Karpas-422 (cell line): ENCODE measurements at regions not wholly inside any gene's neighbourhood (a gene's known extent, or its start where the extent isn't known, plus 50 kb on each side); places are given as distances from the start of the nearest gene placed in this dataset.
"Not testable (repeated sequence)": the region's sequence is repeated elsewhere in the genome, so short reads cannot be mapped to it uniquely, and the experiment has no call there.

Experiments
- DNase-seq: peaks from one replicate; pipeline ENCODE4 v3.0.0-alpha.2; 2015
- H2AFZ ChIP-seq: fragments of 200-600 bp; sonication (generic); 2 replicates; pipeline ENCODE4 v1.6.1; 2014; ENCODE audit warnings: antibody characterized with exemption, low read length, mixed read lengths
- H3K27ac ChIP-seq: fragments of 200-600 bp; sonication (generic); 2 replicates; pipeline ENCODE4 v1.5.1; 2014; ENCODE audit warnings: mild to moderate bottlenecking, low read length, moderate library complexity
- H3K27me3 ChIP-seq: fragments of 200-600 bp; sonication (generic); 2 replicates; pipeline ENCODE4 v1.6.1; 2014; ENCODE audit warnings: low read length, mixed read lengths
- H3K36me3 ChIP-seq: fragments of 200-600 bp; sonication (generic); 2 replicates; pipeline ENCODE4 v1.6.1; 2014; ENCODE audit warnings: low read length, mixed read lengths; ENCODE audit not compliant: insufficient read depth
- H3K4me1 ChIP-seq: fragments of 200-600 bp; sonication (generic); 2 replicates; pipeline ENCODE4 v1.6.1; 2014; ENCODE audit warnings: mild to moderate bottlenecking, low read length, mixed read lengths
- H3K4me2 ChIP-seq: fragments of 200-600 bp; sonication (generic); 2 replicates; pipeline ENCODE4 v1.6.1; 2014; ENCODE audit warnings: low read length, low read depth, mild to moderate bottlenecking; ENCODE audit not compliant: poor library complexity, severe bottlenecking
- H3K4me3 ChIP-seq: fragments of 200-600 bp; sonication (generic); 2 replicates; pipeline ENCODE4 v1.5.1; 2014; ENCODE audit warnings: mild to moderate bottlenecking, antibody characterized with exemption, low read length, mixed read lengths
- H3K79me2 ChIP-seq: fragments of 200-600 bp; sonication (generic); 2 replicates; pipeline ENCODE4 v1.6.1; 2014; ENCODE audit warnings: mild to moderate bottlenecking, low read length, mixed read lengths
- H3K9ac ChIP-seq: fragments of 200-600 bp; sonication (generic); 2 replicates; pipeline ENCODE4 v1.6.0; 2014; ENCODE audit warnings: low read length
- H3K9me2 ChIP-seq: fragments of 200-600 bp; sonication (generic), shearing (Covaris generic); replicated peaks from 2 replicates; pipeline ENCODE4 v1.6.0; 2014; ENCODE audit warnings: mild to moderate bottlenecking, low read length, moderate library complexity; ENCODE audit not compliant: insufficient read depth
- H3K9me3 ChIP-seq: fragments of 300-700, 200-600 bp; sonication (generic); 2 replicates; pipeline ENCODE4 v1.6.1; 2014; ENCODE audit warnings: low read length, mixed read lengths
- H4K20me1 ChIP-seq: fragments of 200-600 bp; sonication (generic); 2 replicates; pipeline ENCODE4 v1.6.1; 2014; ENCODE audit warnings: mild to moderate bottlenecking, antibody characterized with exemption, low read length, low read depth; ENCODE audit not compliant: insufficient read depth

DNA sequence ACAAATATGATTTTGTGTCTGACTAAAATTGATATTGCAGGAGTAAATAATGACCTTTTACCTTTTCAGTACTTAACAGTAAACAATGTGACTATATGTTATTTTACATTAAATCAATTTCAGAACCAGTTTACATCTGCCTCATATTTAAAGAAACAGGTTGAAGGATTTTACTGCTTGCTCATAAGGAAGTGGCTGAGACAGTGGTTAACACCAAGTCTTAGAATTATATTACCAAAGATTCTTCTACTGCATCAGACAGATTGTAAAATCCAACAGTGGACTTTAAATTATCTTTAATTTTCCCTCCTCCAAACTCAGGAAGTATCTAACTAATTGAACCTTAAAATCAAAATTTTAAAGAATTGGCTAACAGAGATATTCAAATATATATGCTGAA is 1929.9 kb downstream of the PCDH9 start:
- Histone ChIP-seq H3K9me3 (0 out of 2 replicates have a peak, but pooled peaks cover 4% of the 10 kb centered on the region), H2AFZ (no peak overlapping the region), H3K9me2 (no peaks in the 10 kb centered on the region), H3K27me3 (no peaks in the 10 kb centered on the region), H4K20me1 (no peaks in the 10 kb centered on the region), H3K27ac (no peak overlapping the region), H3K4me3 (no peak overlapping the region), H3K4me1 (no peaks in the 10 kb centered on the region), H3K9ac (no peak overlapping the region), H3K36me3 (no peaks in the 10 kb centered on the region), H3K4me2 (no peak overlapping the region), H3K79me2 (no peaks in the 10 kb centered on the region)
- no peak for DNase-seq

DNA sequence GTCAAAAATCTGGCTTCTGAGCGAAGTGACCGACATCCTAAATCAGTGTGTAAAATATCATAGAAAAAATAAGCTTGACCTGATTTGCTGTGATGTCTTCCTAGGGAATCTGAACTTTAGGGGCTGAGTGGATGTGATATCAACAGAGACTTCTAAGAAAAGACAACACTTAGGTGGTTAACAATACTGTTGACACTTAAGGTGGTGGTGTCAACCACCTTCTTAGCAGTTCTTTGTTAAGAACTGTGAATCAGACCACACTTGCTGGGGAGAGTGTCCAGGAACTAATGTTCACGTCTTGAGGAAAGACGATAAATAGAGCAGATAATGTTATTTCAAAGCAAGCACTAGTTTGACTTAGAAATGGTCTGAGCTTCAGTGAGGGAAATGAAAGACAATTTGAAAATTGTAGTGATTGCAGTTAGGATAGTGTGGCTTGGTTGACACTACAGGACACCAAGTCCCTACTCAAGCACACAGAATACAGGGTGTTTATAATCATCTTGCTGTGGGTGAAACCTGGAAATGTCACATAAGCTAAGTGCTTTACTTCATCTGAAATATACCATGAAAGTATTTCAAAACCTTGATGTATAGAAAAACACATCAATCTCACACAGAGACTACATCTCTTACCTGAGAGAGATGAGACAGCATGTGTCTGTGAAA is 1936.5 kb downstream of the PCDH9 start:
- Histone ChIP-seq H3K4me3 (no peak overlapping the region), H3K36me3 (no peaks in the 10 kb centered on the region), H3K4me1 (no peaks in the 10 kb centered on the region), H2AFZ (no peak overlapping the region; the same call in 1 of the 2 replicates), H3K27me3 (no peaks in the 10 kb centered on the region), H3K27ac (no peak overlapping the region), H3K9me2 (no peaks in the 10 kb centered on the region), H3K9ac (no peak overlapping the region), H3K79me2 (no peaks in the 10 kb centered on the region), H3K4me2 (no peak overlapping the region), H4K20me1 (no peaks in the 10 kb centered on the region), H3K9me3 (0 out of 2 replicates have a peak, but pooled peaks cover 4% of the 10 kb centered on the region)
- no peak for DNase-seq

DNA sequence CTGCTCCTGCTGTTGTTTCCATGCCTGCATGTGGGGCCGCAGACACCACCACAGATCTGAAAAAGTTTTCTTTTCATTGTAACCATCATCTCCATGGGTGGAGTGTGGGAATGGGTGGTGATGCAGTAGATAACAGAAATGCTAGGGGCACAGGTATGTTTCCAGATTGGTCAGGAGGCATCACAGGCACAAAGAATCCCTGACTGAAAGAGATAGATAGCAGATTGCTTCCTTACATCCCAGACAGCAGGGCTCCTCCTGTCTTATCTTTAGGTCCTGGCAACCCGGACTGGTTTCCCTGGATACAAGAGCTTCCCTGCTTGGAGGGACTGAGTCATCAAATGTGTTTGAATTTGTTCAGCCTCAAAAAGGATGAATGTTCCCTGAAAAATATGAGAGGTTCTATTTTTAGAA is 1937.6 kb downstream of the PCDH9 start:
- no peaks in the 10 kb centered on the region for H3K79me2 ChIP-seq
- no peaks in the 10 kb centered on the region for H3K36me3 ChIP-seq
- no peak overlapping the region for H3K4me3 ChIP-seq
- H4K20me1 ChIP-seq: no peaks in the 10 kb centered on the region
- H3K4me2 ChIP-seq: no peak overlapping the region
- H2AFZ ChIP-seq: peak overlapping the region; percentile 82
- H3K9me3 ChIP-seq: peaks cover 3% of the 10 kb centered on the region; the same call in 1 of the 2 replicates
- H3K27ac ChIP-seq: no peak overlapping the region
- no peak for DNase-seq
- no peak overlapping the region for H3K9ac ChIP-seq
- H3K4me1 ChIP-seq: no peaks in the 10 kb centered on the region
- no peaks in the 10 kb centered on the region for H3K9me2 ChIP-seq
- H3K27me3 ChIP-seq: no peaks in the 10 kb centered on the region

DNA sequence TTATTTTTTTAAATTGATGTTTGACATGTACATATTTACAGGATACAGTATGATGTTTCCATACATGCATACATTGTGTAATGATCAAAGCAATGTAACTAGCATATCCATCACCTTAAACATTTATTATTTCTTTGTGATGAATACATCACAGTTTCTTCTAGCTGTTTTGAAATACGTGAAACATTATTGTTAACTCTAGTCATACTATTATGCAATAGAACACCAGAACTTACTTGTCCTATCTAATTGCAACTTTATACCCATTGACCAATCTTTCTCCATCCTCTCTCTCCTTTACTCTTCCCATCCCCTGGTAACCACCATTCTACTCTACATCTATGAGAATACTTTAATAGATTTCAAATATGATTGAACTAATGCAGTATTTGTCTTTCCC is 1942.7 kb downstream of the PCDH9 start:
- H3K4me3 ChIP-seq: no peak overlapping the region
- no peaks in the 10 kb centered on the region for H3K27me3 ChIP-seq
- peaks cover 7% of the 10 kb centered on the region for H3K9me3 ChIP-seq
- H3K36me3 ChIP-seq: no peaks in the 10 kb centered on the region
- H3K9ac ChIP-seq: no peak overlapping the region
- no peaks in the 10 kb centered on the region for H3K4me1 ChIP-seq
- no peak overlapping the region for H3K4me2 ChIP-seq
- H4K20me1 ChIP-seq: no peaks in the 10 kb centered on the region
- no peaks in the 10 kb centered on the region for H3K9me2 ChIP-seq
- no peaks in the 10 kb centered on the region for H3K79me2 ChIP-seq
- H3K27ac ChIP-seq: no peak overlapping the region
- H2AFZ ChIP-seq: no peak overlapping the region
- no peak for DNase-seq

DNA sequence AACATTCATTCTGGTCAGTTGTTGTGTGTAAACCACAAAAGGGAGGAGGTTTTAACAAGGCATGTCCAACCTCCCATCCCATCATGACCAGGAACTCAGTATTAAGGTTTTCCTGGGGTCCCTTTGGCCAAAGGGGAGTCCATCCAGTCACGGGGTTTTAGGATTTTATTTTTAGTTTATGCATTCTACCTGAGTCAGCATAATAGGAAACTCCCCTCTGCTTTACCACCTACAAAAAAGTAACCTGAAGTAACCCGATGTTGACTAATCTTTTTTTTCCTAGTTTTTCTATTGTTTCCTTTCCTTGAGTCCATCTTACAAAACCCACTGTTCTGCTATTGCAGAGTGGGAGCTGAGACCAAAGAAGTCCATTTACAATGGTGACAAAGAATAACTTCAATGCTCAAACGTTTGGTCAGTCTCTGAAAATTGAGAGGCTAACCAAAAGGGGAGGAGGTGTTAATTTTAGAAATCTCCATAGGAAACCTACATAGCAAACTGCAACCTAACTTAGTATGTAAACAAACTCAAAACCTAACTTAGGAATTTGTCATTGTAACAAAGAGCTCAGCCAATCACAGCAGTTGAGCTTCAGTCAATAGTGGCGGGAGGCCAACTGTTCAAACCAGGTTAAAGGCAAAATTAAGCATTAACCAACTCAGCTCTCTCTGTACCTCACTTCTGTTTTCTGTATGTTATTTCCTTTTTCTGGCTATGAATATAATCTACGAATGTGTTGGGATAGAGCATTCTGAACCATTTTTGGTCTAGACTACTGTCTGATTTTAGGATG is 1954.1 kb downstream of the PCDH9 start:
- Histone ChIP-seq H3K9ac (no peak overlapping the region), H3K27ac (no peak overlapping the region), H2AFZ (no peak overlapping the region), H3K4me1 (no peaks in the 10 kb centered on the region), H3K9me2 (no peaks in the 10 kb centered on the region), H3K4me3 (no peak overlapping the region), H3K27me3 (no peaks in the 10 kb centered on the region), H3K9me3 (peaks cover 17% of the 10 kb centered on the region), H3K79me2 (no peaks in the 10 kb centered on the region), H4K20me1 (no peaks in the 10 kb centered on the region), H3K4me2 (no peak overlapping the region), H3K36me3 (no peaks in the 10 kb centered on the region)
- DNase-seq: no peak

DNA sequence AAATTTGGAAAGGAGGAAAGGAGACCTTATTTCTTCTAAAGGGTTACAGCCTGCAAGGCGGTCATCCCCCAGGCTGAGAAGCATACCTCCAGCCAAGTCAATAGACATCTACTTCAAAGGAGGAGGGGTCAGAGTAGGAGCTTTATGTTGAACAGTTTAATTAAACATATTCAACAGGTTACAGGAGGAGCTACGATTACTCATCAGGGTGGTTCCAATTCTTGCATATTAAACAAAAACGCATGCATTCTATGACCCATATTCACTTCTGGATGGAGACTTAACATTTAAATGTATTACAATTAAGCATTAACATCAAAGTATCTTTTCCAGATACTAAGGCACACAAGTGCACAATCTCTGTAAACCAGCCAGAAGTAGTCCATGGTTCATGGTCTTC is 1955.0 kb downstream of the PCDH9 start:
- no peak overlapping the region for H3K4me2 ChIP-seq
- H3K79me2 ChIP-seq: no peaks in the 10 kb centered on the region
- peaks cover 17% of the 10 kb centered on the region for H3K9me3 ChIP-seq
- H3K27ac ChIP-seq: no peak overlapping the region
- no peaks in the 10 kb centered on the region for H3K27me3 ChIP-seq
- H3K9ac ChIP-seq: no peak overlapping the region
- H2AFZ ChIP-seq: 0 out of 2 replicates have a peak overlapping the region, but pooled peaks have one; percentile 14
- no peaks in the 10 kb centered on the region for H3K9me2 ChIP-seq
- no peaks in the 10 kb centered on the region for H4K20me1 ChIP-seq
- no peaks in the 10 kb centered on the region for H3K4me1 ChIP-seq
- H3K4me3 ChIP-seq: no peak overlapping the region
- no peak for DNase-seq
- no peaks in the 10 kb centered on the region for H3K36me3 ChIP-seq

DNA sequence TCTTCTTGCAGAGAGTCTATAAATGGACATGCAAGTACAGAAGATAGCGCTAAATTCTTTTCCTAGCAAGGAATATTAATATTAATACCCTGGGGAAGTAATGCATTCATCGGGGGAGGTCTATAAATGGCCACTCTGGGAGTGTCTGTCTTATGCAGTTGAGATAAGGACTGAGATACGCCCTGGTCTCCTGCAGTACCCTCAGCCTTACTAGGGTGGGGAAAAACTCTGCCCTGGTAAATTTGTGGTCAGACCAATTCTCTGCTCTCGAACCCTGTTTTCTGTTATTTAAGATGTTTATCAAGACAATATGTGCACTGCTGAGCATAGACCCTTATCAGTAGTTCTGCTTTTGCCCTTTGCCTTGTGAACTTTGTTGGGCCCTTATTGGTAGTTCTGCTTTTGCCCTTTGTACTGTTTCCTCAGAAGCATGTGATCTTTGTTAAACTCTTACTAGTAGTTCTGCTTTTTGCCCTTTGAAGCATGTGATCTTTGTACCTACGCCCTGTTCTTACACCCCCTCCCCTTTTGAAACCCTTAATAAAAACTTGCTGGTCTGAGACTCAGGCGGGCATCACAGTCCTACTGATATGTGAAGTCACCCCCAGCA is 1956.2 kb downstream of the PCDH9 start:
- H3K9me2 ChIP-seq, H3K79me2 ChIP-seq, H3K27me3 ChIP-seq, H3K4me3 ChIP-seq, H4K20me1 ChIP-seq, H3K4me1 ChIP-seq, H3K36me3 ChIP-seq, H2AFZ ChIP-seq, DNase-seq, H3K9ac ChIP-seq, H3K27ac ChIP-seq, H3K4me2 ChIP-seq: not testable (repeated sequence)
- peaks cover 17% of the 10 kb centered on the region for H3K9me3 ChIP-seq

DNA sequence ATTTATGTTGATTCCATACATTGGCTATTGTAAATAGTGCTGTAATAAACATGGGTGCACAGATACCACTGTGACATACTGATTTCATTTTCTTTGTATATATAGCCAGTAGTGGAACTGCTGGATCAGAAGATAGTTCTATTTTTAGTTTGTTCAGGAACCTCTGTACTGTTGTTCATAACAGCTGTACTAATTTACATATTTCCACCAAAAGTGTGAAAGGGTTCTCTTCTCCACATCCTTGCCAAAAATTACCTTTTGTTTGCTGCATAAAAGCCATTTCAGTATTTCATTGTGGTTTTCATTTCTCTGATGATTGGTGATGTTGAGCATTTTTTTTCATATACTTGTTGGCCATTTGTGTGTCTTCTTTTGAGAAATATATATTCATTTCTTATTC is 1962.1 kb downstream of the PCDH9 start:
- Histone ChIP-seq H4K20me1 (no peaks in the 10 kb centered on the region), H3K9me3 (peaks cover 6% of the 10 kb centered on the region; the same call in 1 of the 2 replicates), H3K4me1 (no peaks in the 10 kb centered on the region), H3K9me2 (no peaks in the 10 kb centered on the region), H3K9ac (no peak overlapping the region), H3K79me2 (no peaks in the 10 kb centered on the region), H3K4me2 (no peak overlapping the region), H3K27ac (no peak overlapping the region), H3K36me3 (no peaks in the 10 kb centered on the region), H2AFZ (no peak overlapping the region), H3K4me3 (no peak overlapping the region), H3K27me3 (no peaks in the 10 kb centered on the region)
- DNase-seq: no peak
